Fibroblast of skin of right biceps (primary cell): ENCODE measurements at regions not wholly inside any gene's neighbourhood (a gene's known extent, or its start where the extent isn't known, plus 50 kb on each side); places are given as distances from the start of the nearest gene placed in this dataset.

Source experiments
- DNase-seq: peaks from one replicate; pipeline ENCODE4 v3.0.0-alpha.2; 2013

DNA sequence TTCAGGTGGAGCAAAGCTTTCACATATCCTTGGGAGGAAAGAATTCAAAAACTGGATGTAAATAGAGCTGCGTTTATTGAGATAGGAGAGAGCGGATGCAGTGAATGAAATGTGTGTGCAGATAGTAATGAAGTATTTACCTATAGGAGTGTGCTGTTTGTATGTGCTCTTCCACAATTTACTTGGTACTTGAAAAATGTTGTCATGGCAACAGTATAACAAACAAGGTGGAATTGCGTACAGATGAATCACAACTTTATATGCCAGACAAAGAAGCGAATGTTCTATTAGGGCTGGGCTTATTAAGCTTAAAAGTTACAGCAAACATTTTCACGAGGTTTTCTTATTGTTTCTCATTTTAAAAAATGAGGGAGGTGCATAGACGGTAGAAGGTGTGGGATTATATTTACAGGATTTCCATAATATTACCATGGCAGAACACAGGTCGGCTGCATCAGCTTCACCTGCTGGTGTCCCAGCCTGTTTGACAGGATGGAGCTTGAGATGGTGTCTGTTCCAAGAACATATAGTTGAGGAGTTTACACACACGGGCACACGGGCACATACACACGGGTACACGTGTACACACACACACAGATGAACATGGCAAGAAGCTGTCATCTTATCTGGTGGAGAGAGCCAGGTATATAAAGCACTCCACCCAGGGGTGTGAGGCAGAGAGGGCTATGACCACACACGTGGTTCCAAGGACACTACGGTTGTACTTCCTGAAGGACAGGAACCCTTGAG lies 155.7 kb downstream of the RMI1 start:
- peak; percentile 20 for DNase-seq

- DNase-seq = no peak
Observed at GRCh38 chr9:84137968-84138367, 157.4 kb downstream of the RMI1 start.

DNA sequence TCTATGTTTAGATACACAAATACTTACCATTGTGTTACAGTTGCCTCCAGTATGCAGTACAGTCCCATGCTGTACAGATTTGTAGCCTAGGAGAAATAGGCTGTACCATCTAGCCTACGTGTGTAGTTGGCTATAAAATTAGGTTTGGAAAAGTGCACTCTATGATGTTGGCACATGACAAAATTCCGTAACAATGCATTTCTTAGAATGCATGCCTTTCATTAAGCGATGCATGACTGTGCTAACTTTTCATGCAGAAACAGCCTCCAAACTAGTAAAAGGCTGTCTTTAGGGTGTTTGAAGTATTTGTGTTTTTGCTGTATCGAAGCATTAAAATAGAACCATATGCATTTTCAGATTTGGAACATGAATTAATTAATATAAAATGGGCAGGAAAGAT lies 157.9 kb downstream of the RMI1 start:
- DNase-seq = no peak

DNA sequence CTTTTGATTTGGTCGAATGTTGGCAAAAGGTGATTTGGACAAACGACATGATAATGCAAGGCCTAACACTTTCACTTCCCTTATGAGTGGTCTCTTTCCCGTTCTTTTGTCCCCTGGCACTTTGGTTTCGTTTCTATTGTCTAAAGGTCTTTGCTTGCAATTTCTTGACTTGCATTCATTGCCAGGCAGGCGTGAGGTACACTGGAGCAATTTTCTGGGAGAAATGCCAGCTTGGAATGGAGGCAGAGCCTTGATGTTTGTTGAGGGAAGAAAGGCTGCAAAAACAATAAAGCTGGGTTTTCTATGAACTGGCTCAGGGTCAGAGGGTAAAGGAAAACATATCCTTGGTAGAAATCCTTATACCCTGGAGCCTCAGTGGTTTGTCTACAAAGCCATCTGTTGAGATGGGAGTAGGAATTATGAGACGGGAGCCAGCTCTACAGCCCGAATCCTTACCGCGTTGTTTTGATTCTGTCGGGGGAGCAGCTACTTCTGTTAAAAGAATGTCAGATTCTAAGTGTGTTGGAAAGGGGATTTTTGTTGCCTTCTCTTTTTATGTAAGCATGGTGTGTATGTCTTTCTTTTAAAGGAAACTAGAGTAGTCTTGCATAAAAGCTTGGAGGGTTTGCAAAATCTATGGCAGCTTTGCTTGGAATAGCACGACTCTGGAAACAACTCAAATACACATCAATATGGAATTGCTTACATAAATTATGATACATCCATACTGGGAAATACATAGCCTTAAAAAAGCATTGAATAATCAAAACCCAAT lies 158.9 kb downstream of the RMI1 start:
- DNase-seq = peak; percentile 32

GRCh38 chr9:84140535-84141101 lies 160.0 kb downstream of the RMI1 start:
- no peak for DNase-seq

DNA sequence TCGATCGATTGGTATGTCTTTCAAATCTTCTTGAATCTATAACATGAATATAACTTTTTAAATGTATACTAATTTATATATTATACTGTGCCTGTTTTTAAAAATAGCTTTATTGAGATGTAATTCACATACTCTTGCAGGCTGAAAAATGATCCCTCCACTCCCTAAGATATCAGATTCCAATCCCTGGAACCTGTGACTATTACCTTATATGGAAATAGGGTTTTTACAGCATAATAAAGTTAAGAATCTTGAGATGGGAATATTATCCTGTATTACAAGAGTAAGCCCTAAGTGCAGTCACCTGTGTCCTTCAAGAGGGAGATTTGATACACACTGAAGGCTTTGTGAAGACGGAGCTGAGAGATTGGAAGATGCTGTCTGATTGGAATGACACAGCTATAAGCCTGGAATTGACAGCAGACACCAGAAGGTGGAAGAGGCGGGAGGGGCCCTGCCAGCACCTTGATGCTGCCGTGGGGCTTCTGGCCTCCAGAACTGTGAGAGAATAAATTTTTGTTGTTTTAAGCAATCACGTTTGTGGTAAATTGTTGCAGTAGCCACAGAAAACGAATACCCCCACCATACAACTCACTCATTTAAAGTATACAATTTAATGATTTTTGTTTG lies 161.3 kb downstream of the RMI1 start:
- DNase-seq = no peak

DNA sequence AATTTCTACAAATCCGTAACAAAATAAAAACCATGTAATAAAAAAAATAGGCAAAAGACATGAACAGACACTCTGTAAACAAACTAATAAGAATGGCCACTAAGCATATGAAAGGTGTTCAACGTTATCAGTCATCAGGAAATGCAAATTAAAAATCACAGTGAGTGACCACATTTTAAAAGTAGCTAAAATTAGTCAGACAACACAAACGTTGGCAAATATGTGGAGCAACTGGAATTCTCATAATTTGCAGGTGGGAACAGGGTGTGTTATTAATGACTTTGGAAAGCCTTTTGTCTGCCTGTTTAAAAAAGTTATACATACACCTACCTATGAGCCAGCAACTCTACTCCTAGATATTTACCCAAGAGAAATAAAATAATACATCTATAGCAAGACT lies 164.4 kb downstream of the RMI1 start:
- DNase-seq = no peak

GRCh38 chr9:84145780-84146179 lies 165.2 kb downstream of the RMI1 start:
- no peak for DNase-seq

DNA sequence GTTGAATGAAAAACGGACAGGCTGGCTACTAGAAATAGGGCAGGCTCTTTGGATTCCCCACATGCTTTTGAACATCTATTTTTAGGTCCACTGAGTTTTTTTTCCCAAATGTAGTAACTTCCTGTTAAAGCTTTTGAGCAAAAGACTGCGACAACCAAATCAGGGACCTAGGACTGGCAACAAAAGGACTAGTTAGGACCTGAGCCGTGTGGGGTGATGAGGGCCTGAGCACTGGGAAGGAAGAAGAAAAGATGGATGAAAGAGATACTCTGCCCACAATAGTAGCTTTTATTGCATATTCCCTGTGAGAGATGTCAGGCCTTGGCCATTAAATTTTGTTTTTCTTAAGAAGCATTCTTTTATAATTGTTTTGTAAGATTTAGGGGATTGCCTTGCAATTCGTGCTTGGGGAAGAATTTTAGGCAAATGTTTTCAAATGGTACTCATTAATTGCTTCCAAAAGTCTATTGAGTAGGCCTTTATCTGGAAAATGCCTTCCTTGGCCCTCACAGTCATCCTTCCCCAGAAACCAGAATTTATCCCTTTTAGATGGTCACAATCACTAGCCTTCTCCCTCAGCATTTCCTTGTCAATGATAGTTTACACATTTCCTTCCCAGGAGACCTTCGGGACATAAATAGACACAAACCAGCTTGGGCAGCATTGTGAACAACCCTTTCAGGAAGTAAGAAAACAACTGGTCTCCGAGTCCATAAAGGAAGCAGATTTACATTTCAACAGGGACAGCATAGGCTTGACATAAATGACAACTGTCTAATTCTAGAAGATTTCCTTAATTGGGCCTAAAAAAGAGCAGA lies 166.5 kb downstream of the RMI1 start:
- no peak for DNase-seq

DNA sequence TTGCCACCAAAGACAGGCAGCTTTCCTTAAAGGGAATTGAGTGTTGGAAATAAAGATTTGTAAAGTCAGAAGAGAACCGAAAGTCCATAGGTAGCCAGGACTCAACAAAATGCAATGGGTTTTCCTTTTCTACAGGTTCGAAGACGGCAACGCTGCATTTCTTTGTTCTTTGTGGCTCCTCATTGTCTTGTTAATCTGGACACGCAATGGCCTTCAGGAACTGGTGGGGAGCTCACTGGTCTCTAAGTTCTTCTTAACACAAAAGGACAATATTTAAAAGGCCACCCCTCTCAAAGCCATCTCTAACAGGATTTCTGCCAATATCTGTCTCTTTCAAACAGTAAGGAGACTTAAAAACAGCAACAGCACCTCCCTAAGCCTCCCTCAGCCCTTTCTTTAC lies 170.6 kb downstream of the RMI1 start:
- no peak for DNase-seq

DNA sequence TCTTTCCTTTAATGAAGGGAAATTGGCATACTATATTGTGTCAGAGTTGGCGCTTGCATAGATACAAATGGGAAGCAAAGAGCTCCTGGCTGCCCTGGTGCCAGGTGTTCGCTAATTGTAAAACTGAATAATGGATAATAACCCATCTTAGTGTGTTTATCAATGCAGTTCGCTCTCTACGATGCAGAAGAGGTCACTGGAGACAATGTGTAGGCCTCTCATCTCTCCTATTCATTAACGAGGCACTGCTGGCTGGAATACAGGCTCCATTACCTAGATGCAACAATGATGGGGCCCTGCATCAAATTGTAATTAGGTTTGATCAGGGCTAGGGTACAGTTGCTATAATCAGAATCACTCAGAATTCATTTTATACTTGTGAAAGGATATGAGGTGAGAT lies 171.0 kb downstream of the RMI1 start:
- no peak for DNase-seq

- DNase-seq = no peak
Observed at GRCh38 chr9:84152204-84152603, 171.6 kb downstream of the RMI1 start.

DNA sequence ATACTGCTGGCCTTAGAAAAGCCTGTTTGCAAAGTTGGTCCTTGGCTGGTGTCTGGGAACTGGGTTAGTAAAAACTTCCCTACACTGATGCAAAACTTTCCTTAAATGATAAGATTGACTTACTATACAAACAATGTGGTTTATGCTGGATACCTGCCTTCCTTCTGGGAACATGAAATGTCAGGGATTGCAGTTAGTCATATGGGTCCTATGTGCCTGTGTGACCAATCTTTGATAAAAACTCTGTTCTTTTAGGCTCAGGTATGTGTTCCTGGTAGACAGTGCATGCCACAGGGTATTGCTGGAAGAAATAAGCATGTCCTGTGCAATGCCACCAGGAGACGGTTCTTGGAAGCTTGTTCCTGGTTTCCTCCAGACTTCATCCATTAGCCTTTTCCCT lies 173.3 kb downstream of the RMI1 start:
- peak; percentile 57 for DNase-seq

- peak; percentile 64 for DNase-seq
Observed at GRCh38 chr9:84154320-84154719, 173.7 kb downstream of the RMI1 start.

GRCh38 chr9:84163052-84163650 lies 177.4 kb downstream of the SLC28A3 start:
- no peak for DNase-seq

- no peak for DNase-seq
Observed at GRCh38 chr9:84166891-84167290, 173.7 kb downstream of the SLC28A3 start.

GRCh38 chr9:84169240-84169639 lies 171.3 kb downstream of the SLC28A3 start:
- DNase-seq = peak; percentile 60

- DNase-seq = peak; percentile 97
Observed at GRCh38 chr9:84170521-84171141, 169.9 kb downstream of the SLC28A3 start.

- no peak for DNase-seq
Observed at GRCh38 chr9:84173961-84174360, 166.6 kb downstream of the SLC28A3 start.

- DNase-seq = no peak
Observed at GRCh38 chr9:84174486-84174885, 166.1 kb downstream of the SLC28A3 start.

GRCh38 chr9:84177407-84177806 lies 163.2 kb downstream of the SLC28A3 start:
- no peak for DNase-seq

DNA sequence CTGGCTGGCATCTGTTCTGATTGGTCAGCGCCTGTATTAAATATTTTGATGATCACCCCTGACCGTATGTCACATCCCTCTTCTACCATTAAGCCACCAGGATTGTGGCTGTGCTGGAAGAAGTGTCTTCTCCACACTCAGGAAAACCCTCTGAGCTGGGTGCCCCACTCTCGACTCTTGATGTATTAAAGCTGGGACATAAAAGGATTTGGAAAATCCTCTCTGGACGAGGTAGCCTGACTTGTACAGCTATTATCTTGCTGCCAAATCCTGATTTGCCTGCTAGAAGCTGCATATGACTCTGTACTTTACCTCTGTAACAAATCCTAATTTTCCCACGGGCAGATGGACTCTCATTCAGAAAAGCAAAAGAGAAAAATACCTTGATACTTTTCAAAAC lies 161.0 kb downstream of the SLC28A3 start:
- no peak for DNase-seq
